GM18907 (cell line): ENCODE measurements at regions not wholly inside any gene's neighbourhood (a gene's known extent, or its start where the extent isn't known, plus 50 kb on each side); places are given as distances from the start of the nearest gene placed in this dataset.
A peak's percentile ranks its signal among the peaks of the same experiment; 100 is the strongest.

Source experiments
- ATAC-seq: cut with Tn5 transposase; IDR thresholded peaks from one replicate; pipeline ENCODE4 v1.9.1; 2021; ENCODE audit warnings: mild to moderate bottlenecking, moderate library complexity; ENCODE audit not compliant: unreplicated experiment

- no peak for ATAC-seq
Measured at GRCh38 chr18:68532328-68532885, 182.5 kb downstream of the TMX3 start.

GRCh38 chr18:68525091-68525490 lies 189.8 kb downstream of the TMX3 start:
- ATAC-seq = no peak

GRCh38 chr18:68520406-68521075 lies 194.4 kb downstream of the TMX3 start:
- ATAC-seq = peak; percentile 72

DNA sequence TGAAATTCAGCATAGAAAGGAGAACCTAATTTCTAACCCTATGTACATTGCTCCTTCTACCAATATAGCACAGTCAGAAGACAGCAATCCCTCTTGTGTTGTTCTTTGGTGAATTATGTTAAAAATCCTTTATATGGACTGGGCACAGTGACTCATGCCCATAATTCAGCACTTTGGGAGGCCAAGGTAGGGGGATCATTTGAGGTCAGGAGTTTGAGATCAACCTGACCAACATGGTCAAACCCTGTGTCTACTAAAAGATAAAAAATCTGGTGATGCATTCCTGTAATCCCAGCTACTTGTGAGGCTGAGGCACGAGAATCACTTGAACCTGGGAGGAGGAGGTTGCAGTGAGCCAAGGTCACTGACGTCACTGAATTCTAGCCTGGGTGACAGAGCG lies 195.6 kb downstream of the TMX3 start:
- ATAC-seq = no peak

GRCh38 chr18:68509902-68510301 lies 205.0 kb downstream of the TMX3 start:
- ATAC-seq = no peak

- no peak for ATAC-seq
Measured at GRCh38 chr18:68507781-68508180, 207.1 kb downstream of the TMX3 start.

DNA sequence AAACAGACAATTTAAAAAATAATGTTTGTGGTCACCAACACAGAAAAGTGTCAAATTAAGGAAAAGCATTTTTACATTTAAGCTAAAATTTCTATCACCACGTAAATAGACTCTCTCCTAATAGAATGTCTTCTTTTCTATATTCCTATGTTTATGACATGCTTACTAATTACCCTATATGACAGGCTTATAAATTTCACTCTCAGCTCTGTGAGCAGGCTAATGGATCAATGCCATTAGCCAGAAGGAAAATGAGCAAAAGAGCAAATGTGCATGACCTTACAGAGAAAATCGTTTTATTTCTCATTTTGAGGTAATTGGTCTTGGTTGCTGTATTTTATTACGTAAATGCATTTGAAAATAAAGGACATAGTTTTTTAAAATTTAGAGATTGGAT lies 209.7 kb downstream of the TMX3 start:
- ATAC-seq = no peak

DNA sequence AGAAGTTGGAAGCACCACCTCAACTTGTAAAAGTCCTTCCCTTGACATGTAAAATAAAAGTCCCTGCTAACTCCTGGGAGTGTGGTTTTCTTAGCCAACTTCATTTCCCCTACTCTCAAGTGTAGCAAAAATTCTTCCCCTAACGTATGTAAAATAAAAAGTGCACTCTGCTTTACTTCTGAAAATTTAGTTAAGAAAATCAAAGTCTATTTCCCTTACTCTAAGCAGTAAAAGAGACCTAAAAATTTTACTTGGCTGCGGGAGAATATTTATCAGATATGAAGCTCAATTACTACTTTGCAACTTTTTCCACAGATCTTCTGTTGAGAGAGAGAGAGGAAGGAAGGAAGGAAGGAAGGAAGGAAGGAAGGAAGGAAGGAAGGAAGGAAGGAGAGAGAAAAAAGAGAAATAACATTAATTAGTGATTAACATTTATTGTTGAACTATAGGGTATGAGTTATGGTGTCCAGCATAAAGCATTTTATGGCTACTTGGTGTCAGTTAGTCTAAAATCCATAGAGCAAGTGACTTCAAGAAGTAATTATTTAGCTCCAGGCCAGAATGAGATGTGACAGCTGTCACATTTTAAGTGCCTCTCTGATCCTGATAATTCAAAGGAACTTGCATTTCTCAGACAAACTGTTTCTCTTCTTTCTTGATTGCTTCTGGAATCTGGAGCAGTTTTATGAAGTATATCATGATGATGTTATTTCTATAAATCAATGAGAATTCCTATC lies 210.3 kb downstream of the TMX3 start:
- no peak for ATAC-seq

DNA sequence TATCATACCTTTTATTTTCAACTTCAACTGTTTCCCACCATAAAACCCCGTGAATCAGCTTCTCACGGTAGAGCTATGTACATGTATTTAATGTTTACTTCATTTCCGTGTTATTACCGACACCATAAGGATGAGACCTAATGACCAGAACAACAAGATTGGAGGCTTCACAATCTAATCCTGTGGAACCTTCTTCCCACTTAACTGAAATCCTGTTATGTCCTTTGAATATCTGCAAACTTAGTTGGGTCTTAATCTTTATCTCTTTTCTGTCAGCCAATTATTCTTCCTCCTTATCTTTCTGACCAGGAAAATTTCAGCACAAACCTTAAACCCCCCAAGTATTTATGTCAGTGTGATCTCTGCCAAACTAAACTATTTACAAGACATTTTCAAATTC lies 214.4 kb downstream of the TMX3 start:
- no peak for ATAC-seq

GRCh38 chr18:68499141-68499540 lies 215.8 kb downstream of the TMX3 start:
- no peak for ATAC-seq

DNA sequence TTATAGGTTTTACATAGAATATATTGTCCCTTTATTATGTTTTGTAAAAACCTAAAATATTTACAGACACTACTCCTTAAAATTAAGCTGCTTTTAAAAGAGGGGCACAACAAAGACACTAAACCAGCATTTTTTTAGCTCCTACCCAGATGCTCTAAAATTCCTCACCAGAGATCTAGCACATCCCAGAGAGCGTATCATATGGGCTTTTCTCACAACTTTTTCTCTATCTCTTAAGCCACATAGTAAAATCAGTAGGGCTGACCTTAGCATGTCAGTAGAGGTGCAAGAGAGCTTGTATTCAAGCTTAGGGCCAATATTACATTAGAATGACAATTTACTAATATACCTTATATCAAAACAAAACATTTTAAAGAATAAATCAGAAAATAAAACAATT lies 216.3 kb downstream of the TMX3 start:
- no peak for ATAC-seq

DNA sequence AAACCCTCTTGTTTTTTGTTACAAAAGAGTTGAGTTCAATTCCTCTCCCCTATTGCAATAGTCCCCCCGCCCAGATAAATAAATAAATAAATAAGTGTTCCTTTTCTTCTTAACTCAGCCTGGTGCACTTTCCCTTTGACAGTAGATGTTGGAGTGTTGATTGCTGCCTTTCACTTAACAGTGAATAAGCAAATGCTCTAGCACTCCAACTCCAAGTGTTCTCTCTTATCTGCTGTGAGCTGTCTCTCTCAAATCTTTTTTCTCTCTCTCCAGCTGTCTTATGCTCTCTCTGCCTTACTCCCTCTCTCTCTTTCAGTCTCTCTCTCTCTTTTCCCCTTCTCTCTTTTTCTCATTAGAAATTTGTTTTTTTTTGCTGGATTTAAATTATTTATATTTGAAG lies 216.7 kb downstream of the TMX3 start:
- ATAC-seq = no peak

GRCh38 chr18:68494802-68495581 lies 219.9 kb downstream of the TMX3 start:
- no peak for ATAC-seq

GRCh38 chr18:68489013-68489792 lies 225.7 kb downstream of the TMX3 start:
- no peak for ATAC-seq

DNA sequence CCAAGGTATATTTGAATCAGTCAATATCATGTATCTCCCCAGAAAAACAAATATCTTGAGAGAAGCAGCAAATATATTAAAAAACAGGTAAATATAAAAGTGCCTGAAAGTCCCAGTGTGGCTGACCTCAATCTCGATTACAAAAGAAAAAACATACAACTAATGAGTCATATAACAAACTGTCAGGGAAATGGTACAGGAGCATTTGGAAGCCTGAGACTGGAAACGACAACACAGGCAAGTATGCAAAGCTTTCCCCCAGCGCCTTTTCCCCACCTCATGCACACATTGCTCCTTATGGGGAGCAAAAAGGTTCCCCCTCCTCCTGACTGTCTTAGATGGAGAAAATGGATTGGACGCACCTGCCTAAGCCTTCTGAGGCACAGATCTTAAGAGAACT lies 230.7 kb downstream of the TMX3 start:
- ATAC-seq = no peak

DNA sequence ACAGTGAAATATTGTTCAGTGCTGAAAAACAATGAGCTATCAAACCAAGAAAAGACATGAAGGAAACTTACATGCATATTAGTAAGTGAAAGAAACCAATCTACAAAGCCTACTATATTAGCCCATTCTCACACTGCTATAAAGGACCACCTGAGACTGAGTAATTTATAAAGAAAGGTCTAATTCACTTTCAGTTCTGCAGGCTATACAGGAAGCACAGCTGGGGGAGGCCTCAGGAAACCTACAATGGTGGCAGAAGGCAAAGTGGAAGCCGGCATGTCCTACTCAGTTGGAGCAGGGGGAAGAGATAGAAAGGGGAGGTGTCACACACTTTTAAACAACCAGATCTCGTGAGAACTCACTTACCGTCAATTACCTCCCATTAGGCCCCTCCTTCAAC lies 232.1 kb downstream of the TMX3 start:
- no peak for ATAC-seq

- ATAC-seq = no peak
Measured at GRCh38 chr18:68480196-68480595, 234.7 kb downstream of the TMX3 start.

DNA sequence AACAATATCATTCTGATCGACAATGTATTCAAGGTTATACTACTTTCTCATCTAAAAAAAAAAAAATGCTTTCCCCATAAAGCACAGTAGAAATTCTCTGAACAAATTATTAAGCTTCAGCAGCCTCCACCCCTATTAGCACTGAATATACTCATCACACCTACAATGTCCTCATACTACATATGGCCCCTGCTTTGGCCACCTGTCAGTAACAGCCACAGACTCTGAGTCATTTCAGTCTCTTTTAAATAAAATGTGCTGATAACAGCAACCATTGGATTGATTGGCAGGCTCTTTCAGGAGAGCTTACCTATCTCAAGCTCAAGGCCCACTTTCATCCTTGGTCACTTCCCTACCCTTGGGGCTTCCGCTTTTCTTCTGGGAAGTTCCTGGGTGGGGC lies 236.7 kb downstream of the TMX3 start:
- ATAC-seq = no peak

GRCh38 chr18:68475883-68476282 lies 239.0 kb downstream of the TMX3 start:
- ATAC-seq = no peak

DNA sequence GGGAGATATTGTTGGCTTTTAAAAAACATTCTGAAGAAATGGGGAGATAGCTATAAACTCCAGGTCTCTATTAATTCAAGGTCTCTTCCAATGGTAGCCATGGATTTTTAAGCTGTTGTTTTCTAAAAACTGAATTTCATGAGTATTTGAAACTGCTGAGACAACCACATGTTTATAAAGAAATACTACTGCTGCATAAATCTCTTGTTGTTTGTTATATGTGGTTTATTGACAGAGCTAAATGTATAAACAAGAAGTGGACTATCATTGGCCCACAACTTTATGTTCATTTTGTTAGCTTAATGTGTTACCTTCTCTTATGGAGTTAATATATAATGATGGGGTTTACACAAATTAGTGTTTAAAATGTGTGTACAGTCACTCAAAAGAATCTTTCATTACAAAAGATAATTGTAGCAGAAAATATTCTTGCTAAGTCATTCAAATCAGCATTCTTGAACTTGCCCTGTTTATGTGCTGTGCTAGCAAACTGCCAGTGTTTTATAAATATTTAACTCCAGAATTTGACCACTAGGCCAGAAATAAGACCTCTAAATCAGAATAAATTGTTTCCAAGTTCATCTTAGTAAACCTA lies 242.1 kb downstream of the TMX3 start:
- no peak for ATAC-seq
